MCF 10A (cell line): ENCODE measurements at regions not wholly inside any gene's neighbourhood (a gene's known extent, or its start where the extent isn't known, plus 50 kb on each side); places are given as distances from the start of the nearest gene placed in this dataset.

Source experiments
- BruUV-seq: library from RNA; stranded (reverse); fragments of 400-500 nt; replicated peaks from 2 replicates; lab custom pipeline; 2021; lab: Mats Ljungman, UMichigan
- CTCF ChIA-PET: fragments of 300-600 bp; sonication (Branson Sonifier 250); formaldehyde crosslinking; extraction: SDS; loops from one replicate; lab custom pipeline; 2021; ENCODE audit warnings: antibody characterized with exemption, inconsistent platforms; lab: Yijun Ruan, JAX
- POLR2A ChIA-PET: fragments of 300-600, 350-650 bp; sonication (Branson Sonifier 250); formaldehyde crosslinking; extraction: SDS; loops from one replicate; lab custom pipeline; 2020; ENCODE audit warnings: antibody characterized with exemption, inconsistent platforms; lab: Yijun Ruan, JAX
- DNase-seq: peaks from one replicate; pipeline ENCODE4 v3.0.0-alpha.2; 2018; ENCODE audit not compliant: unreplicated experiment
- H3K27ac Mint-ChIP-seq: one replicate; pipeline ENCODE4 v1.8.0; 2022; ENCODE audit warnings: mild to moderate bottlenecking, low read depth, mixed read lengths; ENCODE audit not compliant: unreplicated experiment
- H3K27me3 Mint-ChIP-seq: one replicate; pipeline ENCODE4 v1.8.0; 2022; ENCODE audit warnings: mixed read lengths; ENCODE audit not compliant: insufficient read depth, unreplicated experiment
- H3K36me3 Mint-ChIP-seq: one replicate; pipeline ENCODE4 v1.8.0; 2022; ENCODE audit warnings: mild to moderate bottlenecking, moderate library complexity, mixed read lengths; ENCODE audit not compliant: insufficient read depth, unreplicated experiment
- H3K4me1 Mint-ChIP-seq: one replicate; pipeline ENCODE4 v1.8.0; 2022; ENCODE audit warnings: mixed read lengths; ENCODE audit not compliant: insufficient read depth, unreplicated experiment
- H3K4me3 Mint-ChIP-seq: one replicate; pipeline ENCODE4 v1.8.0; 2022; ENCODE audit warnings: mild to moderate bottlenecking, moderate library complexity, mixed read lengths; ENCODE audit not compliant: unreplicated experiment
- H3K9me3 Mint-ChIP-seq: one replicate; pipeline ENCODE4 v1.8.0; 2022; ENCODE audit warnings: mixed read lengths; ENCODE audit not compliant: unreplicated experiment
- intact Hi-C: fragments of 100-400 bp; cut with micrococcal nuclease; formaldehyde crosslinking; loops from 2 replicates; pipeline ENCODE4 v1.14.1; 2022
- TF ChIP-seq, protein P1 (sequence below): fragments of 200-600 bp; IDR thresholded peaks from one replicate; pipeline ENCODE4 v1.8.0; 2022; ENCODE audit warnings: antibody characterized with exemption, mild to moderate bottlenecking; ENCODE audit not compliant: unreplicated experiment

DNA sequence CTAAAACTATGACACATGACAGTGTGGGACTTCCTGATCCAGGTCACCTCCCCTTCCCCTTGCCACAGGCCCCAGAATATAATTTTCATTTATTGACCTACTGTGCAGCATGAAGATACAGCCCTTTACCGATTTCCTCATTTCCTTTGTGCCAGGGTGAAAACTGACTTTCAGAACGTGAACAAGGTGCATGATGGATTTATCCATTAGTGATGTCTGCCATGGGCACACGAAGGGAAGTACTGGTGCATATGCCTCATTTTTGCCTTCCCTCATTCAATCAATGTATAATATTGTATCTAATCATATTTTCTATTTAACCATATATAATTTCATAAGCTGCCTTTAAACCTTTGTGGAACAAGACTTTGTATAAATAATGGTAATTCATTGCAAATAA lies 144.4 kb upstream of the WNT4 start:
- H3K4me1 Mint-ChIP-seq: no peaks in the 10 kb centered on the region
- intact Hi-C loops: no loop called here
- H3K27ac Mint-ChIP-seq: no peak overlapping the region
- no peak for DNase-seq
- TF ChIP-seq, protein P1, sequence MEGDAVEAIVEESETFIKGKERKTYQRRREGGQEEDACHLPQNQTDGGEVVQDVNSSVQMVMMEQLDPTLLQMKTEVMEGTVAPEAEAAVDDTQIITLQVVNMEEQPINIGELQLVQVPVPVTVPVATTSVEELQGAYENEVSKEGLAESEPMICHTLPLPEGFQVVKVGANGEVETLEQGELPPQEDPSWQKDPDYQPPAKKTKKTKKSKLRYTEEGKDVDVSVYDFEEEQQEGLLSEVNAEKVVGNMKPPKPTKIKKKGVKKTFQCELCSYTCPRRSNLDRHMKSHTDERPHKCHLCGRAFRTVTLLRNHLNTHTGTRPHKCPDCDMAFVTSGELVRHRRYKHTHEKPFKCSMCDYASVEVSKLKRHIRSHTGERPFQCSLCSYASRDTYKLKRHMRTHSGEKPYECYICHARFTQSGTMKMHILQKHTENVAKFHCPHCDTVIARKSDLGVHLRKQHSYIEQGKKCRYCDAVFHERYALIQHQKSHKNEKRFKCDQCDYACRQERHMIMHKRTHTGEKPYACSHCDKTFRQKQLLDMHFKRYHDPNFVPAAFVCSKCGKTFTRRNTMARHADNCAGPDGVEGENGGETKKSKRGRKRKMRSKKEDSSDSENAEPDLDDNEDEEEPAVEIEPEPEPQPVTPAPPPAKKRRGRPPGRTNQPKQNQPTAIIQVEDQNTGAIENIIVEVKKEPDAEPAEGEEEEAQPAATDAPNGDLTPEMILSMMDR: no peak
- no peak overlapping the region for H3K4me3 Mint-ChIP-seq
- ChIA-PET POLR2A (no interaction called here), CTCF (interaction anchor here (0.5 to 1.1 kb wide), 2 partner anchors 8 to 22 kb away, joined by 3 to 6 read pairs; no protein-coding TSS in a partner anchor)
- no TSS peak for BruUV-seq
- H3K9me3 Mint-ChIP-seq: no peaks in the 10 kb centered on the region
- H3K27me3 Mint-ChIP-seq: peaks cover 41% of the 10 kb centered on the region
- H3K36me3 Mint-ChIP-seq: no peaks in the 10 kb centered on the region

DNA sequence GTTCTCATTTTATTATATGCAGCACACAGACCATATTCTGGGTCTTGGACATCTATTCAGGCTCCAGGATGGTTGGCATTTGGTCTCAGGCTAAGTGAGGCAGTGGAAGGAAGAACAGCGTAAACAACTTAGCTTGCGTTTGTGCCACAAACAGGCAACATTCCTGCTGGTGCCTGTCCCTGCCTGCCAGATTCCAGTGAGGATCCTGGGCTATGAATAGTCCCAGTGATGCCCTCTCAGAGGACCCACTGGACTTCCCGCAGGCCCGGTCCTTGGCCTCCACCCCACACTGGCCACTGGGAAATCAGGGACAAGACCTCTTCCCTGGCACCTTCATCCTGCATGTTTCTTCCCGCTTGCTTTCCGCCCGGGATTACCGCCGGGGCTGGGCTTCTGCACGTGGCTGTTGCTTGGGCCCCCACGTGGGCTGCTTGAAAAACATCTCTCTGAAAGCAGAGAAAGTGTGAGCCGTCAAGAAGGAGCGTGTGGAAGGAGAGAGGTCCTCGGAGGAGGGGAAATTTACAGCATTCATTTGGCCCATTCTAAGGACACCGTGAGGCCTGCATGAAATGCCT lies 145.1 kb upstream of the WNT4 start:
- TF ChIP-seq, protein P1: no peak
- no TSS peak for BruUV-seq
- Mint-ChIP-seq H3K36me3 (no peaks in the 10 kb centered on the region), H3K9me3 (no peaks in the 10 kb centered on the region), H3K27ac (no peak overlapping the region), H3K27me3 (peaks cover 41% of the 10 kb centered on the region), H3K4me1 (no peaks in the 10 kb centered on the region), H3K4me3 (no peak overlapping the region)
- ChIA-PET CTCF (interaction anchor here (1.1 kb wide), 1 partner anchor 9 kb away, joined by 3 read pairs; no protein-coding TSS in a partner anchor), POLR2A (no interaction called here)
- no peak for DNase-seq
- intact Hi-C loops: no loop called here

DNA sequence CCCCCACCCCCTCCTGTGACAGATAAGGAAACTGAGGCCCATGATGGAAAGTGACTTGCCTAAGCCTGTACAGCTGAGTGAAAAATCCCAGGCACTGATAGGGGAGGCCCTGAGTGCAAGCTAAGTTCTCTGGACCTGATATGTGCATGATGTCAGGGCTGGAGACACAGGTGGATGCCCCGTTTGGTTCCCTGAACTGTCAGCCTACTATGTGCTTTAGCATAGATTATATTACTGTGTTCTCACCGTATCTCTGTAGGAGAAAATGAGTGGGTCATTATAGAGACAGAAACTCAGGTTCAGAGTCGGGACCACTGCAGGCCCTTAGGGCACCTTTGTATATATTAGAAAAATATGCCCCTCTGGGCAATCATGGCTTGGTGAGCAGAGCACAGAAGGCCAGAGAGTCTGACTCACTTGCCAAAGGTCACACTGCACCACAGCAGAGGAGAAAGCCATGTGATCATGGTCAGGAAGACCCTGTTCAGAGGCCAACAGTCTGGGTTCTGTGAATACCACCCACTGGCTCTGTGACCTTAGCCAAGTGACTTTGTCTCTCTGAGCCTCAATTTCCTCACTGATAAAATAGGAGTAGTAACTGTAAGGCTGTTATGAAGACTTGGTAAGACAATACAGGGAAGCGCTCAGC lies 145.8 kb upstream of the WNT4 start:
- Mint-ChIP-seq H3K27ac (no peak overlapping the region), H3K36me3 (no peaks in the 10 kb centered on the region), H3K4me1 (no peaks in the 10 kb centered on the region), H3K9me3 (no peaks in the 10 kb centered on the region), H3K4me3 (no peak overlapping the region), H3K27me3 (peaks cover 36% of the 10 kb centered on the region)
- TF ChIP-seq, protein P1: no peak
- POLR2A ChIA-PET: no interaction called here
- CTCF ChIA-PET: no interaction called here
- intact Hi-C loops: no loop called here
- no TSS peak for BruUV-seq
- DNase-seq: no peak

DNA sequence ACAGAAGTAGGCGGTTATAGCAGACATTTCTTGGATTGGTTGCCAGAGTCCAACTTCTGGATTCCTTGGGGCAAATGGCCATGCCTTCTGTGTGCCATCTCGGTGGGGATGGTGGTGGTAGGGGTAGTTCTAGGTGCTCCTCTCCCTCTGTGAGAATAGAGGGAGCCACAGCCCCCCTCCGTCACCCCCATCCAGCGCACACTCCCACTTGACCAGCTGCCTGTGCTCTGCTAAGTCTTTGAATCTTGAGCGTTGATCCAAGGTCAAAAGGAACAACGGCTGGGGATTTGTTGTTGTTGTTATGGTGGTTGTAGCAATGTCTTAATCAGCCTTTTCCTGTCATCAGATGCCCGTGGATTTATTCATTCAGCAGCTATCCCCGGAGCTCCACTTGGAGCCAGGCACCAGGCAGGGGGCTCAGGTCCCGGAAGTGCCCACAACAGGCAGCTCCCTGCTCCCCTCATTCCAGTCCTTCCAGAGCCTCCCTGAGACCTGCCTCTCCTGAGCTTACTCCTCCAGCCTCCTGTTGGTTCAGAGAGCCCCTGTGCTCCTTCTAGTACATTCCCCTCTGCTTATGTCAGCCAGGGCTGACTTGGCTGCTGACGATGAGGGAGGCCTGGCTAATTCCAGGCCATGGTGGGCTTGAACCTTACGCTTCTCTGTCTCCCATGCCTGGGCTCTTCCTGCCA lies 146.6 kb upstream of the WNT4 start:
- peaks cover 29% of the 10 kb centered on the region for H3K27me3 Mint-ChIP-seq
- no peaks in the 10 kb centered on the region for H3K9me3 Mint-ChIP-seq
- H3K4me1 Mint-ChIP-seq: no peaks in the 10 kb centered on the region
- H3K27ac Mint-ChIP-seq: no peak overlapping the region
- intact Hi-C loops: no loop called here
- no peak for DNase-seq
- TF ChIP-seq, protein P1: no peak
- BruUV-seq: no TSS peak
- no peaks in the 10 kb centered on the region for H3K36me3 Mint-ChIP-seq
- no peak overlapping the region for H3K4me3 Mint-ChIP-seq
- ChIA-PET CTCF (no interaction called here), POLR2A (no interaction called here)
